Uterus (tissue), 3 donors: ENCODE measurements at regions not wholly inside any gene's neighbourhood (a gene's known extent, or its start where the extent isn't known, plus 50 kb on each side); places are given as distances from the start of the nearest gene placed in this dataset.

ENCODE experiments used
- DNase-seq, 2 donors: peaks; one replicate each; pipeline ENCODE4 v3.0.0-alpha.2; 2019 to 2020
- H3K27ac ChIP-seq, 2 donors: fragments of 200-600 bp; sonication (generic); 1 replicate in 1 of 2; 2 replicates in 1 of 2; pipeline ENCODE4 v1.5.1; 2016 to 2018
- H3K27me3 ChIP-seq, 2 donors: fragments of 200-600 bp; sonication (generic); one replicate each; pipeline ENCODE4 v1.5.1; 2018 to 2019; ENCODE audit warnings: control low read depth in 1 of 2
- H3K36me3 ChIP-seq, 2 donors: fragments of 200-600 bp; sonication (generic); one replicate each; pipeline ENCODE4 v1.5.1; 2019; ENCODE audit warnings: control low read depth in 1 of 2
- H3K4me1 ChIP-seq, 2 donors: fragments of 200-600 bp; sonication (generic); one replicate each; pipeline ENCODE4 v1.5.1; 2018 to 2019; ENCODE audit warnings: control low read depth in 1 of 2
- H3K4me3 ChIP-seq, 2 donors: fragments of 200-600 bp; sonication (generic); 1 replicate in 1 of 2; 2 replicates in 1 of 2; pipeline ENCODE4 v1.5.1; 2018 to 2019; ENCODE audit warnings: mild to moderate bottlenecking in 1 of 2
- H3K9me3 ChIP-seq, 2 donors: fragments of 200-600 bp; sonication (generic); one replicate each; pipeline ENCODE4 v1.5.1; 2019; ENCODE audit warnings: control low read depth in 1 of 2
- POLR2A ChIP-seq, 2 donors: fragments of 450-650 bp; IDR thresholded peaks; one replicate each; pipeline ENCODE4 v1.6.1; 2016; ENCODE audit warnings: antibody characterized with exemption in 2 of 2, mild to moderate bottlenecking in 1 of 2, moderate library complexity in 1 of 2
- intact Hi-C: fragments of 100-400 bp; cut with DNase I; formaldehyde crosslinking; loops from one replicate; pipeline ENCODE4 v1.15.1; 2023; ENCODE audit warnings: low total_unique reads
- TF ChIP-seq, protein P1 (sequence below), 4 experiments: fragments of 200-600 bp in 2 of 4; fragments of 450-650 bp in 2 of 4; sonication (generic) in 2 of 4; IDR thresholded peaks; one replicate each; pipeline ENCODE4 v1.5.1; 2016 to 2019; ENCODE audit warnings: antibody characterized with exemption in 4 of 4, mild to moderate bottlenecking in 2 of 4, moderate library complexity in 1 of 4
- donor health status: DM: yes; HTN: yes; CAD: no.

DNA sequence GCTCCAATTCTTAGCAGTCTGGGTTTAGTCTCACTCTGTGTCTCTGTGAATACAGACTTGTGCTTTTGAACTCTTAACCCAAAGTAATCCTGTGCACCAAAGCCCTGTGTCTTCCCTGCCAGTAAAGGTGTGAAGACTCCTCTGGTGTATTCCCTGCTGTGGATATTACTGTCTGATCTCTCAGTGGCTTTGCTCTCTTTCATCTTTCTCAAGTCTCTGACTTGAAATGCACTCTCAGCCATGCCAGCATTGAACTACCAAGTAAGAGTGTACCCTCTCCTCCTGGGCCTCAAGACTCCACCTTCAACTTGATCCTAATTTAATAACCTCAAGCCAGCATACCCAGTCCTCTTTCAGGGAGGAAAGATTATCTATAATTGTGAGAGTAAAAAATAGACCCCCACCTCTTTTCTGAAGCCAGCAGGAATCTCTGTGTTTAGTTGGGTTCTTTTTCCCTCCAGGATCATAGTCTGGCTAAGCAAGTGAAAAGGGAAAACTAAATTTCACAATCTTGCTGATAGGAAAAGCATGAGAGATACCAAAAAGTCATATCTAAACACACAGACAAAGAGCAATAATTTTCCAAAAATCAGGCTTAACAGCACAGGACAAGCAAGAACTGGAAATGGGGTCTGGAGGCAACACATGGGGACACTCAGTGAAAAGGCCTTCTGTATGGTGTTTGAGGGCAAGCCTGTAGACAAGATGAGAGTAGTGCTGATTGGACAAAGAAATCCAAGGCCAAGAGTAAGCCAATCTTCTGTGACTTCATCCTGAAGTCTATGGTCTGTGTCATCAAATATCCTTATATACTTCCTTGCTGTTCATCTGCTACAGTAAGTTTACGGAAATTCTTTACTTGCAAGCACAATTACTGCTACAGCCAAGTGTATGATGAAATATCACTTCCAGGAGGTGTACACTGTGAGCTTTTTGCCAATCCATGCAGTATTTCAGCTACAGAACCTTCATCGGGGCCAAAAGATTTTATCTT lies 296.1 kb upstream of the TGFBR2 start:
- no peaks in the 10 kb centered on the region for H3K36me3 ChIP-seq
- H3K4me3 ChIP-seq: no peak overlapping the region
- intact Hi-C loops: no loop called here
- no peak for DNase-seq
- peaks cover 0 to 12% of the 10 kb centered on the region in 2 donors for H3K4me1 ChIP-seq
- no peak for TF ChIP-seq POLR2A (IDR thresholded peaks at IDR 0.05)
- TF ChIP-seq, protein P1, sequence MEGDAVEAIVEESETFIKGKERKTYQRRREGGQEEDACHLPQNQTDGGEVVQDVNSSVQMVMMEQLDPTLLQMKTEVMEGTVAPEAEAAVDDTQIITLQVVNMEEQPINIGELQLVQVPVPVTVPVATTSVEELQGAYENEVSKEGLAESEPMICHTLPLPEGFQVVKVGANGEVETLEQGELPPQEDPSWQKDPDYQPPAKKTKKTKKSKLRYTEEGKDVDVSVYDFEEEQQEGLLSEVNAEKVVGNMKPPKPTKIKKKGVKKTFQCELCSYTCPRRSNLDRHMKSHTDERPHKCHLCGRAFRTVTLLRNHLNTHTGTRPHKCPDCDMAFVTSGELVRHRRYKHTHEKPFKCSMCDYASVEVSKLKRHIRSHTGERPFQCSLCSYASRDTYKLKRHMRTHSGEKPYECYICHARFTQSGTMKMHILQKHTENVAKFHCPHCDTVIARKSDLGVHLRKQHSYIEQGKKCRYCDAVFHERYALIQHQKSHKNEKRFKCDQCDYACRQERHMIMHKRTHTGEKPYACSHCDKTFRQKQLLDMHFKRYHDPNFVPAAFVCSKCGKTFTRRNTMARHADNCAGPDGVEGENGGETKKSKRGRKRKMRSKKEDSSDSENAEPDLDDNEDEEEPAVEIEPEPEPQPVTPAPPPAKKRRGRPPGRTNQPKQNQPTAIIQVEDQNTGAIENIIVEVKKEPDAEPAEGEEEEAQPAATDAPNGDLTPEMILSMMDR (IDR thresholded peaks at IDR 0.05): no peak
- H3K27me3 ChIP-seq: no peaks in the 10 kb centered on the region
- no peaks in the 10 kb centered on the region for H3K9me3 ChIP-seq
- H3K27ac ChIP-seq: peak overlapping the region in 1 of 2 donors; percentile 72

DNA sequence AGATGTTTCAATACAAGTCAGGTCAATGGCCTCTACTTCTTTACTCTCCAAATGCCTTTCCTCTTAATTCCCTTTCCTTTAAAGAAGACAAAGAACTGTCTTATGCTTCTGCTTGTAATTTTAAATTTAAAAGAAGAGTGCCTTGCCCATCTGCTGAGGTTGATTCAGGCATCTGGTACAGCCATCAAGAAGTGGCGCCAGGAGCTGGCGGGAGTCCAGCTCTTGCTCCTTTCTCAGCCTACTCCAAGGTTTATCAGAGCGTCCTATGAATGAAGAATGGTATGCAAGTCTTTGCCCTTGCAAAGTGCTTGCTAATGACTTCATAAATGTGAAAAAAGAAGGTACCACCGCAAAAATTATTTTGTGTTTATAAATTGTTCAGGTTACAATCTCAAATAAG lies 294.6 kb upstream of the TGFBR2 start:
- H3K9me3 ChIP-seq: no peaks in the 10 kb centered on the region
- no peak overlapping the region for H3K27ac ChIP-seq
- H3K36me3 ChIP-seq: no peaks in the 10 kb centered on the region
- TF ChIP-seq, protein P1 (IDR thresholded peaks at IDR 0.05): no peak
- no peak for TF ChIP-seq POLR2A (IDR thresholded peaks at IDR 0.05)
- H3K27me3 ChIP-seq: no peaks in the 10 kb centered on the region
- intact Hi-C loops: no loop called here
- no peak for DNase-seq
- peaks cover 0 to 12% of the 10 kb centered on the region in 2 donors for H3K4me1 ChIP-seq
- no peak overlapping the region for H3K4me3 ChIP-seq

DNA sequence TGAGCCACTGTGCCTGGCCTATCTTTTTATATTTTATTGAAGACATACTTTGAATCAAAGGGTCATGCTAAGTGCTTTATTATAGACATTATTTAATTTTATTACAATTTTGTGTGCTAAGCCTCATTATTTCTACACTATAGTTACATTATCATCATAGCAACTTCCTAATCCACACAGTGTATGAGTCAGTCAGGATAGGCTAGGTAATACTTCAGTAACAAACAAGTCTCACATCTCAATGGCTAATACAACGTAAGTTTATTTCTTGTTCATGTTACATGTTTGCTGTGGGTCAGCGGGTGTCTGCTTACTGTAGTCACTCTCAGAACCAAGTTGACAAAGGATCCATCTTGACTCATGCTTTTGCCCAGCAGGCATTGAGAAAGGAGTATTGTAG lies 292.6 kb upstream of the TGFBR2 start:
- H3K9me3 ChIP-seq: no peaks in the 10 kb centered on the region
- H3K36me3 ChIP-seq: no peaks in the 10 kb centered on the region
- H3K4me1 ChIP-seq: no peaks in the 10 kb centered on the region
- intact Hi-C loops: no loop called here
- no peak for DNase-seq
- H3K27ac ChIP-seq: peak overlapping the region in 1 of 2 donors; percentile 65
- H3K4me3 ChIP-seq: no peak overlapping the region
- TF ChIP-seq, protein P1 (IDR thresholded peaks at IDR 0.05): no peak
- no peak for TF ChIP-seq POLR2A (IDR thresholded peaks at IDR 0.05)
- no peaks in the 10 kb centered on the region for H3K27me3 ChIP-seq

DNA sequence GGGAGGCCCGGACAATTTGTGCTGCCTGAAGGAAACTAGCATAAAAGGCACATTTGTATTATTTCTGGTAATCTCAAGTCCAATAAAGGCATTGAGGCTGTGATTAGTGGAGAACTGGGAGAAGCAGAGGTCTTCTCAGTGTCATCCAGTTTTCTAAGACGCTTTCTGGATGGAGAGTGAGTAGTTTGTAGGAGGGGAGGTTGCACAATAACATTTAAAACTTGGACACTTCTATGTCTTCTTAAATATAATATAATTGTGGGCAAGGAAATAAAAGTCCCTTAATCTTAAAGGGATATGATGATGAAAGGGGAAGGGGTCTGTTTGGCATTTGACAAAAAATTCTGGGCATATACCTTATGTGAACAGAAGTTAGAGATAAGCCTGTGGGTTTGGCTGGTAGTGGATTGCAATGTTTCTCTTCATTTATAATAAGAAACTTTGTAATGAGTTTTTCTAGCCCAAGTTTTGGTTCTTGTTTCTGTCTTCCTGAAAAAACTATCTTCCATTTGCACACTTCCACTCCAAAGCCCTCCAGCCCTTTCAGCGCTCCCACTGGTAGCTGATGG lies 291.6 kb upstream of the TGFBR2 start:
- no peak for TF ChIP-seq POLR2A (IDR thresholded peaks at IDR 0.05)
- TF ChIP-seq, protein P1 (IDR thresholded peaks at IDR 0.05): no peak
- intact Hi-C loops: no loop called here
- Histone ChIP-seq H3K9me3 (no peaks in the 10 kb centered on the region), H3K27ac (peak overlapping the region; percentile 50 to 65), H3K4me3 (no peak overlapping the region), H3K36me3 (no peaks in the 10 kb centered on the region), H3K27me3 (no peaks in the 10 kb centered on the region), H3K4me1 (no peaks in the 10 kb centered on the region)
- no peak for DNase-seq

DNA sequence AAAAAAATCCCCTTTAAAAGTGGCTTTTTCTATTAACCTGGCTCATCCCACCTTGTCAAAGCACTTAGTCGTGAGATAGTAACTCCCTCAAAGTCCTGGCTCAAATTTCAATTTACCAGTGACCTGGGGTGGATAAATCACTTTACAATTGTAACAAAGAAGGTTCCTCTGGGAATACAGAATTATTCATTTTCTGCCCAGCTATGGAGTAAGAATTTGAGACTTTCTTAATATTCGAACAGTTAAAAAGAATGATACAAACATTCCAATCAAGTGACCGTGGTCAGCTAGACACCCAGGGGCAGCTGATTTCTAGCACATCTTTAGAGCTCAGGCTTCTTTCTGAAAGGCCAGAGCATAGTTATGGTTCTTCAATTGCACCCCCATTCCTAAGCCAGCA lies 291.0 kb upstream of the TGFBR2 start:
- no peaks in the 10 kb centered on the region for H3K9me3 ChIP-seq
- no peaks in the 10 kb centered on the region for H3K36me3 ChIP-seq
- no peak for DNase-seq
- H3K4me1 ChIP-seq: no peaks in the 10 kb centered on the region
- TF ChIP-seq, protein P1 (IDR thresholded peaks at IDR 0.05): no peak
- TF ChIP-seq POLR2A (IDR thresholded peaks at IDR 0.05): no peak
- no peak overlapping the region for H3K4me3 ChIP-seq
- H3K27ac ChIP-seq: peak overlapping the region; percentile 50 to 65
- no peaks in the 10 kb centered on the region for H3K27me3 ChIP-seq
- intact Hi-C loops: no loop called here
